Esophagus (tissue), 2 donors: ENCODE measurements at regions not wholly inside any gene's neighbourhood (a gene's known extent, or its start where the extent isn't known, plus 50 kb on each side); places are given as distances from the start of the nearest gene placed in this dataset.
A peak's percentile ranks its signal among the peaks of the same experiment; 100 is the strongest.

Experiments used
- H3K27ac ChIP-seq, 2 donors: one replicate each; pipeline ENCODE4 v1.5.1; 2013; ENCODE audit warnings: low read depth in 2 of 2, mild to moderate bottlenecking in 2 of 2, inconsistent platforms in 1 of 2, low read length in 1 of 2, moderate library complexity in 1 of 2
- H3K27me3 ChIP-seq, 2 donors: one replicate each; pipeline ENCODE4 v1.6.1; 2013; ENCODE audit warnings: low read length in 2 of 2, control low read depth in 1 of 2, mild to moderate bottlenecking in 1 of 2; ENCODE audit not compliant: insufficient read depth in 2 of 2, control insufficient read depth in 1 of 2
- H3K36me3 ChIP-seq, 2 donors: one replicate each; pipeline ENCODE4 v1.6.1; 2013; ENCODE audit warnings: low read length in 1 of 2; ENCODE audit not compliant: control insufficient read depth in 2 of 2, insufficient read depth in 2 of 2
- H3K4me1 ChIP-seq, 2 donors: one replicate each; pipeline ENCODE4 v1.6.1; 2013; ENCODE audit warnings: low read length in 1 of 2; ENCODE audit not compliant: control insufficient read depth in 2 of 2, insufficient read depth in 2 of 2
- H3K4me3 ChIP-seq, 2 donors: one replicate each; pipeline ENCODE4 v1.5.1; 2013; ENCODE audit warnings: low read length in 2 of 2, mild to moderate bottlenecking in 2 of 2, low read depth in 1 of 2, moderate library complexity in 1 of 2
- H3K9me3 ChIP-seq, 2 donors: one replicate each; pipeline ENCODE4 v1.6.1; 2013; ENCODE audit warnings: mild to moderate bottlenecking in 2 of 2, low read depth in 1 of 2, low read length in 1 of 2, moderate library complexity in 1 of 2; ENCODE audit not compliant: control insufficient read depth in 2 of 2, insufficient read depth in 1 of 2
- WGBS, 2 donors: extraction: QIAGEN DNeasy Blood & Tissue Kit; methylation state at CpG; one replicate each; pipeline ENCODE4 v1.1.7; 2013; 5-methylcytosine and 5-hydroxymethylcytosine counted together
- donor health status: healthy with polysubstance abuse.
- donor health status: Bipolar disorder and iron deficiency.

DNA sequence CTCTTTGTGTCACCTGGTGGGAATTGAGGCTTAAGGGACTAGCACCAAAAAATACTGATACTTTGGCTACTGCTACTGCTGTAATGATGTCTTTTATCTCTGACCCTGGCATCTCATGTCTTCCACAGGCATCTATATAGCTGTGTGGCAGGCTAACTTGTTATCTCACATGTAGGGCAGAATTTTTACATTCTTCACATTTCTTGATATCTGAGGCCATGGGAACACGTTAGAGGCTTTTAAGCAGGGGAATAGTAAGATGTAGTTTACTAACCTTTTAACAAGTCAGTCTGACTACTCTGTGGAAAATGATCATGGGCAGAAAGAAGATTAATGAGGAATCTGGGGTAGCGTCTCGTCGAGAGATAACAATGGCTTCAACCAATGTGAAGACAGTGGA is 498.4 kb downstream of the PCNX1 start:
- Histone ChIP-seq H3K4me3 (no peak overlapping the region), H3K27ac (no peak overlapping the region), H3K9me3 (no peaks in the 10 kb centered on the region), H3K27me3 (no peaks in the 10 kb centered on the region), H3K4me1 (no peaks in the 10 kb centered on the region), H3K36me3 (no peaks in the 10 kb centered on the region)
- 93 to 94% methylated on average over 4 of the region's 4 CpGs for WGBS, 2 donors

DNA sequence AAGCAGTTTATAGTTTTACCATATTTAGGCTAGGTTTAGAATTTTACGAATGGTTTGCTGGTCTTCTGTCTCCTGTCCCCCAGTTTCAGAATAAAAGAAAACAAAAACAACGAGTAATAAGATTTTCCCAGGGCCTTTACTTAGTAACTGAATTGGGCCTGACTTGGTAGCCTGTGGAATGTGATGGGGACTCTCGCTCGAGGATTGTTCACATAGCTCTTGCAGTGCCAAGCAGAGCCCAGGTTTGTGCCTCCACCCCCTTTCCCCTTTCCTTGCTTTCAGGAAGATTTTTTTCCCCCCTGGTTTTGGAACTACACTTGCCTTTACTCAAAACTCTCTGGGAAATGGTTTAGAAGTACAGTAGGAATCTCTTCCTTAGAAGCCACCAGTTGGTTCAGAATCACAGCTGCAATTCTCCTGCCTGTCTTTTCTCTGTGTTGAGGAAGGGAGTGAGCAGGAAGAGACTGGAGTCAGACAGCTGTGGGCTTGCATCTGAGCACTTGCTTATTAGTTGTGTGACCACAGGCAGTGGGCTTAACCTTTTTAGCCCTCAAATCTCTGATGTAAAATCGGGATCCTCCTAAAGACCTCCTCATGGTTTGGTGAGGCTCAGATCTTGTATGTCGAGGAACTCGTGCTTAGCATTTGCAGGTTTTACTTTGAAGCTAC is 501.2 kb downstream of the PCNX1 start:
- Histone ChIP-seq H3K4me3 (no peak overlapping the region), H3K27ac (no peak overlapping the region), H3K36me3 (no peaks in the 10 kb centered on the region), H3K9me3 (no peaks in the 10 kb centered on the region), H3K4me1 (peaks cover 2 to 3% of the 10 kb centered on the region in 2 donors), H3K27me3 (no peaks in the 10 kb centered on the region)
- 88 to 89% methylated on average over 7 of the region's 7 CpGs for WGBS, 2 donors

DNA sequence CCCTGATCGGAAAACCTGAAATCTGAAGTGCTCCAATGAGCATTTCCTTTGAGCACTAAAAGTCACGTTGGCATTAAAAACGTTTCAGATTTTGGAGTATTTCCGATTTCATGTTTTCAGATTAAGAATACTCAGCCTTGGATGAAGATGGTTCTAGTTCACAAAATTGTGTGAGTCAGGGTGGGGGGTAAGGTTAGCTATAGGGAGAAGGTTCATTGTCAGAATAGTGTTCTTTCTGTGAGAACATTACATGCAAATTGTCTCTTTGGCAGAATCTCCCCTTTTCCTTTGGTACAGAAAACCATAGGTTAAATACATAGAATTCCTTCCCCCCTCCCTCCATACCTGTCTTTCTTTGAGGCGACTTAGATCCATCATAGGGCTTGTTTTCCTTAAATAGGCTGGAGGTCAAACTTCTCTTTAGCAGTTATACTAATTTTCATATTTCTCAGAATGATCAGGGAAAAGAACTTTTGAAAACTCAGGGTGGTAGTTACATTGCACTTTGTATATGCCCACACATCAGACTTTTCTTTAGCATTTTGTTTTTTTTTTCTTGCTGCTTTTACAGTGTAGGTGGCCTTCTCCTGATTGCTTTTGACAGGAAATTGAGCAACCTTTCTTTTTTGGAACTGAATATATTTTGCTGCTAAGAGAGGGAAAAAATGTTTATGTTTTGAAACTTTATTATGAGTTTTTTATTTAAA is 503.5 kb downstream of the PCNX1 start:
- WGBS, 2 donors: 92 to 93% methylated on average over 5 of the region's 5 CpGs

DNA sequence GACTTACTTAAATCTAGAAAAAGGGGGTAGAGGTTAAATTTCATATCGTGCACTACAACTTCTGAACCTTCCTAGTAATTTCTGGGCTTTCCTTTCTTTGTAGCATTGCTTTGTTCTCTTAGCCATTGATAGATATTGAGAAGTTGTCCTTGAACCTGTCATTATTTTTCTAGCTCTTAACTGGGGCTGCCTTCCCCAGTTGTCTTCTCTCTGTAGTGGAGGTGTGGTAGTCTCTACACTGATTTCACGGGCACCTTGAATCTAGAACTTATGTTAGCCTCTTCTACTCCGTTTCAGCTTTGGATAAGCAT is 504.0 kb downstream of the PCNX1 start:
- Histone ChIP-seq H3K36me3 (no peaks in the 10 kb centered on the region), H3K4me1 (peaks cover 2 to 3% of the 10 kb centered on the region in 2 donors), H3K27ac (no peak overlapping the region), H3K4me3 (no peak overlapping the region), H3K9me3 (no peaks in the 10 kb centered on the region), H3K27me3 (no peaks in the 10 kb centered on the region)
- 76 to 79% methylated on average over 3 of the region's 3 CpGs for WGBS, 2 donors

More for the DNA sequence above, 503.5 kb downstream of the PCNX1 start:
- Histone ChIP-seq H3K4me1 (peaks cover 2 to 3% of the 10 kb centered on the region in 2 donors), H3K9me3 (no peaks in the 10 kb centered on the region), H3K4me3 (no peak overlapping the region), H3K36me3 (no peaks in the 10 kb centered on the region), H3K27me3 (no peaks in the 10 kb centered on the region), H3K27ac (no peak overlapping the region)

DNA sequence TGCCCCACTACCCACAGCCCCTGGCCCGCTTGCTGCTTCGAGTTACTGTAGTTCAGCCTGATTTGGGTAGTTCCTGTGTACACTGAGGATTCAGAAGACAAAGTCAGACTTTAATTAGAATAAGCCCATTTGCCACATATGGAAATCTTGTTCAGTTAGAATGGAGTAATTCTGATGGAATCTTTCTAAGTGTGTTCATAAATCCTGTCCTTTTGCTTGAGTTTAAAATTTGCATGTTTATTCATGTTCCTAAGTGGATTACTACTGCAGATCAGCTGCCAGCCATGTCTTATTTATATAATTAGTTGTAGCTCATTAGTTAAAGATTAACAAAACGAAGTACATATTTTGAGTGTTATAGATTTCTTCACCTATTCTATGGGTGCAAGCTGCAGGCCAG is 504.5 kb downstream of the PCNX1 start:
- Histone ChIP-seq H3K9me3 (no peaks in the 10 kb centered on the region), H3K4me3 (no peak overlapping the region), H3K36me3 (no peaks in the 10 kb centered on the region), H3K27me3 (no peaks in the 10 kb centered on the region), H3K27ac (peak overlapping the region in 1 of 2 donors; percentile 42), H3K4me1 (peaks cover 2 to 3% of the 10 kb centered on the region in 2 donors)
- 72 to 74% methylated on average over 3 of the region's 3 CpGs for WGBS, 2 donors

DNA sequence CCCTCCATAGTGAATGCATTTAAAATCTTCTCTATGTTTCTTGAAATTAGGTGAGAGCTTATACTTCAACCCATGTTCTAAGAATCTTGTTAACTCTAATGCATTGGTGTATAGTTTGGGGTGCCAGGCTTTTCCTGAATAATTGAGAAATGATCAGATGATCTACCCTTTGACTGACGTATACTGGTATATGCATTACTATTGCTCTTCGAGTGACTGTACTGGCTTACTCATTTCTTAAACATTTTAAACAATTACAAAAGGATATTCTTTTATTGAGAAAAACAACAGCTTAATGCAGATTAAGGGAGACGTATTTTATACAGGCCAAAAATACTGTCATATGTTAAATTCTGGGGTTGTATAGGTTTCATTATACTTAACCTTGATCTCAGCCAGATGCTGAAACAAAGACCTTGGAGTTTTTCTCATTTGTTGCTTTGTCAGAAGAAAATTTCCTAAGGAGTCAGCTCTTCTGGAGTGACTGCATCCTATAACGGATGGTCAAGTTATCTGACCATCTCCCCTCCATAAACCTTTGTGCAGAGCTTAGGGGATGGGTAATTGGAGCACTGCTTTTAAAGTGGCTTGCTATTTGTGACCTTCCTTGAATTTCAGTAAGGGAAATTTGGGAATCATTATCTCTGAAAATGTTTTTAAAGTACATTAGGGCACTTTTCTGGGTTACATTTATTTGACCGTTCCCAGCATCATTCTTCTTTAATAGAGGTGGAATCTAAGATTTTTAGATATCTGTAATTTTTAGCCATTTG is 507.6 kb downstream of the PCNX1 start:
- Histone ChIP-seq H3K27me3 (no peaks in the 10 kb centered on the region), H3K9me3 (no peaks in the 10 kb centered on the region), H3K4me1 (peaks cover 2 to 3% of the 10 kb centered on the region in 2 donors), H3K4me3 (no peak overlapping the region), H3K36me3 (no peaks in the 10 kb centered on the region), H3K27ac (peak overlapping the region in 1 of 2 donors; percentile 12)
- WGBS, 2 donors: 68 to 78% methylated on average over 5 of the region's 5 CpGs

DNA sequence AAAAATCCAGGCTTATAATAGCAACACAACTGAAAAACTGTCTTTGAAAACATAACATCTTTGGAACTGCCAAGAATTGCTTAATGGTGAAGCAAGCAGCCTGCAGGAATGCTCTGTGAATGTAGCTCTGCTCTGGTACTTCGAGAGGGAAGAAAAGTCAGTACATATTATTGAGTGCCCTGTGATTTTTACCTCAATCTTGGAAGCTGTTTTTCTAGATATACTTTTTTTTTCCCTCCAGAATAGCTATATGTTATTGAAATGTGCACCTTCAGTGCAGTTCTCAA is 508.1 kb downstream of the PCNX1 start:
- Histone ChIP-seq H3K4me1 (peaks cover 2 to 3% of the 10 kb centered on the region in 2 donors), H3K9me3 (no peaks in the 10 kb centered on the region), H3K27ac (no peak overlapping the region), H3K4me3 (no peak overlapping the region), H3K36me3 (no peaks in the 10 kb centered on the region), H3K27me3 (no peaks in the 10 kb centered on the region)
- WGBS, 2 donors: 78 to 85% methylated on average over 1 of the region's 1 CpG

DNA sequence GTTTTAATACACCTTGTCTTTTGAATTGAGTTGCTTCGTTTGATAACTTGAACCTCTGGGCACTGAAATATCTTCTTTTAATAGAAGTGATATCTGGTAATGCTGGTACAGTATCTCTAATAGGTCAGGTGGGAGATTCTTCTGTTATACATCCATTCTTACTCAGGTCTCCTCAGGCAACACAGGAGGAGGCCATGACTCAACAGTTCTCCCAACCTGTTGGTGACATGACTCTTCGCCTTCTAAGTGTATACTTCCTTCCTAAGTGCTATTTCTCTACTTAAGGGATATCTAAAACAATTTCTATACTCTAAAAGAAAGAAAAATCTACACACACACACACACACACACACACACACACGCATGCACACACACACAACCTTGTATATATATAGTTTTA is 509.1 kb downstream of the PCNX1 start:
- H3K36me3 ChIP-seq: no peaks in the 10 kb centered on the region
- no peaks in the 10 kb centered on the region for H3K9me3 ChIP-seq
- H3K27ac ChIP-seq: no peak overlapping the region
- no peaks in the 10 kb centered on the region for H3K27me3 ChIP-seq
- peaks cover 2% of the 10 kb centered on the region in 2 donors for H3K4me1 ChIP-seq
- 77 to 88% methylated on average over 3 of the region's 3 CpGs for WGBS, 2 donors
- H3K4me3 ChIP-seq: no peak overlapping the region

DNA sequence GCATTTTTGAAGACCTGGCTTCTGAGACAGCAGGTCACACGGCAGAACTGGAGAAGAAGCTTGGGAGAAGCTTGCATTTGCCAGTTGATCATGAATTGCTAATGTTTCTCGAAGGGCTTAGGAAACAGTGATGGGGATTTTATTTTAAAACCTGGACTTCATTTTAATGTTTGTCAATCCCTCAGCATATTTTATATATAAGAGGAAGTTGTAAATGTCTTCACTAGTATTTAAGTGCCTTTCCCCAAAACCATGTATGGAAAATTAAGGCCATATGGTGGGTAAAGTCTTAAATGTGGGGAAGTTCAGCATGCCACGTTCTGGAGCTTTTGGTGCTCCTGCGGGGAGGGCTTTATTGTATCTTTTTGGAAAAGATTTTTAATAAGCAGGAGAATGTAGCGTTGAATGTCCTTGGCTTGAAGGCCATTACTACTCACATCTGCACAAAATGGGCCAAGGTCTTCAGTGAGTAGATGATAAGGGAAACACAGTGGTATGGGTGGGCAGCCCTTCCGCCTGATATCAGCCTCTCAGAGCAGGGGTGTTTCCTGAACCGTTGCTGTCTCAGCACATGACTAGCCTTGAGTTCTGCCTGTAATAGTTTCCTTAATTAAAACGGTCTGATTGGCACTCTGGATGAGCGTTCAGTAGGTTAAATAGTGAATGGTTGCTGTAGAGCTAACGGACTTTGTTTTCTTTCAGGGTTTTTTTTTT is 511.4 kb downstream of the PCNX1 start:
- H3K27me3 ChIP-seq: no peaks in the 10 kb centered on the region
- H3K4me3 ChIP-seq: no peak overlapping the region
- no peaks in the 10 kb centered on the region for H3K4me1 ChIP-seq
- no peaks in the 10 kb centered on the region for H3K36me3 ChIP-seq
- WGBS, 2 donors: 82 to 87% methylated on average over 10 of the region's 10 CpGs
- no peak overlapping the region for H3K27ac ChIP-seq
- no peaks in the 10 kb centered on the region for H3K9me3 ChIP-seq
